IMR-90 (cell line): ENCODE measurements at regions not wholly inside any gene's neighbourhood (a gene's known extent, or its start where the extent isn't known, plus 50 kb on each side); places are given as distances from the start of the nearest gene placed in this dataset.

Experiments used
- CHD1 ChIP-seq: IDR thresholded peaks from 2 replicates; pipeline ENCODE4 v1.6.1; 2012; ENCODE audit warnings: low read depth, low read length, improper control_type of control experiment
- FOS ChIP-seq: fragments of 150-350 bp; IDR thresholded peaks from 2 replicates; pipeline ENCODE4 v1.6.1; 2016; ENCODE audit warnings: low read depth, low read length
- MXI1 ChIP-seq: IDR thresholded peaks from 2 replicates; pipeline ENCODE4 v1.6.1; 2012; ENCODE audit warnings: low read depth, mild to moderate bottlenecking, low read length, moderate library complexity, borderline replicate concordance
- POLR2A ChIP-seq: IDR thresholded peaks from 2 replicates; pipeline ENCODE4 v1.6.1; 2012; ENCODE audit warnings: mild to moderate bottlenecking, low read depth, low read length
- RAD21 ChIP-seq: IDR thresholded peaks from 2 replicates; pipeline ENCODE4 v1.6.1; 2012; ENCODE audit warnings: low read length, improper control_type of control experiment
- RCOR1 ChIP-seq: IDR thresholded peaks from 2 replicates; pipeline ENCODE4 v1.6.1; 2012; ENCODE audit warnings: mild to moderate bottlenecking, low read length, improper control_type of control experiment; ENCODE audit not compliant: insufficient replicate concordance
- TF ChIP-seq, protein P1 (sequence below): conservative IDR thresholded peaks from 2 replicates; pipeline ENCODE4 v1.5.1; 2012; ENCODE audit warnings: mild to moderate bottlenecking, low read depth, low read length, improper control_type of control experiment
- TF ChIP-seq, protein P2 (sequence below): fragments of 150-350 bp; IDR thresholded peaks from 2 replicates; pipeline ENCODE4 v1.6.1; 2016; ENCODE audit warnings: low read depth, mild to moderate bottlenecking, low read length, moderate library complexity, borderline replicate concordance

DNA sequence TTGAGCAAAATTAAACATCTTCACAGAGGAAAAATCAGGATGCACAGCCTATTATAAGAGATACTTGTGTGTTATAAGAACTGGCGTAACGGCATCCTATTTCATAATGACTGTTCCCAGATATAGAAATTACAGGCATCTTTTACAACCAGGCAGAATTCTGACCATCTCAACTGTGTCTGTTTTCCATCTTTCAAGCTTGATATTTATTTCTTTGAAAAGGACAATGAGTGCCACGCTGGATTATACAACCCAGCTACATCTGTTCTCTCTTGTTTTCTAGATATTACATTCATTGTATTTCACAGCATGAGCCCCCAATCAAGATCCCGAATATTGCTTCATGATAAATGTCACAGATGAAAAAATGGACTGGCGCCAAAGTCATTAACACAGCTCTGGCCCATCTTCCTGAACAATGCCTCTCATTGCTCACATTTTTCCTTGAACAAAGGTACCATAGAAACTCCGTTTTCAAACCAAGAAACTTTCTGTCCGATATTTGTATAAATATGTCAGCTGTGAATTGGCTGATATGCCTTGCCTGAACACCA lies 420.6 kb downstream of the TBL1XR1 start:
- TF ChIP-seq, protein P1, sequence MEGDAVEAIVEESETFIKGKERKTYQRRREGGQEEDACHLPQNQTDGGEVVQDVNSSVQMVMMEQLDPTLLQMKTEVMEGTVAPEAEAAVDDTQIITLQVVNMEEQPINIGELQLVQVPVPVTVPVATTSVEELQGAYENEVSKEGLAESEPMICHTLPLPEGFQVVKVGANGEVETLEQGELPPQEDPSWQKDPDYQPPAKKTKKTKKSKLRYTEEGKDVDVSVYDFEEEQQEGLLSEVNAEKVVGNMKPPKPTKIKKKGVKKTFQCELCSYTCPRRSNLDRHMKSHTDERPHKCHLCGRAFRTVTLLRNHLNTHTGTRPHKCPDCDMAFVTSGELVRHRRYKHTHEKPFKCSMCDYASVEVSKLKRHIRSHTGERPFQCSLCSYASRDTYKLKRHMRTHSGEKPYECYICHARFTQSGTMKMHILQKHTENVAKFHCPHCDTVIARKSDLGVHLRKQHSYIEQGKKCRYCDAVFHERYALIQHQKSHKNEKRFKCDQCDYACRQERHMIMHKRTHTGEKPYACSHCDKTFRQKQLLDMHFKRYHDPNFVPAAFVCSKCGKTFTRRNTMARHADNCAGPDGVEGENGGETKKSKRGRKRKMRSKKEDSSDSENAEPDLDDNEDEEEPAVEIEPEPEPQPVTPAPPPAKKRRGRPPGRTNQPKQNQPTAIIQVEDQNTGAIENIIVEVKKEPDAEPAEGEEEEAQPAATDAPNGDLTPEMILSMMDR: no peak
- TF ChIP-seq, protein P2, sequence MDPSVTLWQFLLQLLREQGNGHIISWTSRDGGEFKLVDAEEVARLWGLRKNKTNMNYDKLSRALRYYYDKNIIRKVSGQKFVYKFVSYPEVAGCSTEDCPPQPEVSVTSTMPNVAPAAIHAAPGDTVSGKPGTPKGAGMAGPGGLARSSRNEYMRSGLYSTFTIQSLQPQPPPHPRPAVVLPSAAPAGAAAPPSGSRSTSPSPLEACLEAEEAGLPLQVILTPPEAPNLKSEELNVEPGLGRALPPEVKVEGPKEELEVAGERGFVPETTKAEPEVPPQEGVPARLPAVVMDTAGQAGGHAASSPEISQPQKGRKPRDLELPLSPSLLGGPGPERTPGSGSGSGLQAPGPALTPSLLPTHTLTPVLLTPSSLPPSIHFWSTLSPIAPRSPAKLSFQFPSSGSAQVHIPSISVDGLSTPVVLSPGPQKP: no peak
- TF ChIP-seq MXI1: no peak
- TF ChIP-seq POLR2A: no peak
- TF ChIP-seq FOS: no peak
- TF ChIP-seq CHD1: no peak
- TF ChIP-seq RCOR1: no peak
- no peak for TF ChIP-seq RAD21
